AG04450 (cell line): ENCODE measurements at regions not wholly inside any gene's neighbourhood (a gene's known extent, or its start where the extent isn't known, plus 50 kb on each side); places are given as distances from the start of the nearest gene placed in this dataset.

ENCODE experiments used
- CTCF ChIA-PET: fragments of 300-600, 350-600 bp; formaldehyde crosslinking; extraction: SDS; loops from one replicate; lab custom pipeline; 2022; ENCODE audit warnings: antibody characterized with exemption, inconsistent platforms; lab: Charles Lee
- POLR2A ChIA-PET: fragments of 350-600 bp; formaldehyde crosslinking; extraction: SDS; loops from one replicate; lab custom pipeline; 2021; ENCODE audit warnings: antibody characterized with exemption, inconsistent platforms; lab: Yijun Ruan, JAX
- DNase-seq: peaks from one replicate; pipeline ENCODE4 v3.0.0-alpha.2; 2011; ENCODE audit warnings: low read depth, low spot score
- H3K27ac ChIP-seq: one replicate; pipeline ENCODE4 v1.5.1; 2012; ENCODE audit warnings: low read depth, low read length, control low read depth
- H3K27me3 ChIP-seq: one replicate; pipeline ENCODE4 v1.6.0; 2012; ENCODE audit warnings: low read length; ENCODE audit not compliant: control insufficient read depth, insufficient read depth
- H3K4me3 ChIP-seq: 2 replicates; pipeline ENCODE4 v1.5.1; 2011; ENCODE audit warnings: mild to moderate bottlenecking, low read depth, low read length, control low read depth
- H3K9me3 ChIP-seq: 2 replicates; pipeline ENCODE4 v1.5.1; 2012; ENCODE audit warnings: low read length; ENCODE audit not compliant: control insufficient read depth, insufficient read depth
- TF ChIP-seq, protein P1 (sequence below): IDR thresholded peaks from 2 replicates; pipeline ENCODE4 v1.5.1; 2011; ENCODE audit warnings: low read depth, low read length, control low read depth, inconsistent platforms

DNA sequence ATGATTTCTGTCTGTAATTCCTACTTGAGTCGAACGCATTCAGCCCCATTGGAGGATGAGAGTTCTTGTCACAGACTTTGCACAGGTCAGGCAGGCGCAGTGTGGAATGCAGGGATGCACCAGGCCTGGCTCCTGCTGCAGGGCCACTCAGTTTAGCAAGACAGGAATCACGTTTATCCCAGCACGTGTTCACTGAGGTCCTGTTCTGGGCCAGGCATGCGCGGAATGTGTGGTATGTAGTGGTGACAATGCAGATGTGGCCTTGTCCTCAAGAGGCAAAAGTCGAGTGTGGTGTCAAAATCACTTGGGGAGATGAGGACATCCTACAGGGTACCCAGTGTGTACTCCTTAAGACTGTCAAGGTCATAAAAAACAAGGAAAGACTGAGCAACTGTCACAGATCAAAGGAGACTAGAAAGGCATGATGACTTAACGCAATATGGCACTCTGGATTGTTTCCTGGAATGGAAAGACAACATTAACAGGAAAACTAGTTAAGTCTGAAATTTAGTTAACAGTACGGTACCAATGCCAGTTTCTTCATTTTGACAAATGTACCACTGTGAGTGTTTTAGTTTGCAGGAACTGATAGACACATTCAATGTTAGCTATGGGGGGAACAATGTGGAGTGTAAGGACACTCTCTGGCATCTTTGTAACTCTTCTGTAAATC is 121.5 kb upstream of the ADAMTS18 start:
- TF ChIP-seq, protein P1, sequence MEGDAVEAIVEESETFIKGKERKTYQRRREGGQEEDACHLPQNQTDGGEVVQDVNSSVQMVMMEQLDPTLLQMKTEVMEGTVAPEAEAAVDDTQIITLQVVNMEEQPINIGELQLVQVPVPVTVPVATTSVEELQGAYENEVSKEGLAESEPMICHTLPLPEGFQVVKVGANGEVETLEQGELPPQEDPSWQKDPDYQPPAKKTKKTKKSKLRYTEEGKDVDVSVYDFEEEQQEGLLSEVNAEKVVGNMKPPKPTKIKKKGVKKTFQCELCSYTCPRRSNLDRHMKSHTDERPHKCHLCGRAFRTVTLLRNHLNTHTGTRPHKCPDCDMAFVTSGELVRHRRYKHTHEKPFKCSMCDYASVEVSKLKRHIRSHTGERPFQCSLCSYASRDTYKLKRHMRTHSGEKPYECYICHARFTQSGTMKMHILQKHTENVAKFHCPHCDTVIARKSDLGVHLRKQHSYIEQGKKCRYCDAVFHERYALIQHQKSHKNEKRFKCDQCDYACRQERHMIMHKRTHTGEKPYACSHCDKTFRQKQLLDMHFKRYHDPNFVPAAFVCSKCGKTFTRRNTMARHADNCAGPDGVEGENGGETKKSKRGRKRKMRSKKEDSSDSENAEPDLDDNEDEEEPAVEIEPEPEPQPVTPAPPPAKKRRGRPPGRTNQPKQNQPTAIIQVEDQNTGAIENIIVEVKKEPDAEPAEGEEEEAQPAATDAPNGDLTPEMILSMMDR = no peak
- no peak overlapping the region for H3K4me3 ChIP-seq
- DNase-seq = no peak
- no peak overlapping the region for H3K27ac ChIP-seq
- ChIA-PET POLR2A (no interaction called here), CTCF (no interaction called here)
- peaks cover 3% of the 10 kb centered on the region for H3K27me3 ChIP-seq
- H3K9me3 ChIP-seq = no peaks in the 10 kb centered on the region

DNA sequence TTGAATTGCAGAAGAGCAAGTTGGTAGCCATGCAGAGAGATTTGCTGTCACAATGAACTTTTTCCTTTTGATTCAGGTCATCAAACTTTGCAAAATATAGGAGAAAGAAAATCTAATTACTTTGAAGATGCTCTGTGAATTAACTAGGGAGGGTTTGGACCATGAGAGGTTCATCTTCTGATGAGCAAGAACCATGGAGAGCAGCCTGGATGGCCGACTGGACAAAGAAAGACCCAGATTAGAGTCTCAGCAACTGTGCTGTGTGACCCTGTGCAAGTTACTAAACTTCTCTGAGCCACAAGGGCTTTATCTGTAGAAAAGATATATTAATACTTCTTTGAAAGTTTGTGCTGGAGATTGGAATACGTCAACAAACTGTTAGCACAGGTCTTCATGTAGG is 122.6 kb upstream of the ADAMTS18 start:
- no peak for DNase-seq
- no peak overlapping the region for H3K27ac ChIP-seq
- H3K9me3 ChIP-seq = no peaks in the 10 kb centered on the region
- TF ChIP-seq, protein P1 = no peak
- no peak overlapping the region for H3K4me3 ChIP-seq
- H3K27me3 ChIP-seq = peaks cover 3% of the 10 kb centered on the region
- ChIA-PET POLR2A (no interaction called here), CTCF (no interaction called here)

DNA sequence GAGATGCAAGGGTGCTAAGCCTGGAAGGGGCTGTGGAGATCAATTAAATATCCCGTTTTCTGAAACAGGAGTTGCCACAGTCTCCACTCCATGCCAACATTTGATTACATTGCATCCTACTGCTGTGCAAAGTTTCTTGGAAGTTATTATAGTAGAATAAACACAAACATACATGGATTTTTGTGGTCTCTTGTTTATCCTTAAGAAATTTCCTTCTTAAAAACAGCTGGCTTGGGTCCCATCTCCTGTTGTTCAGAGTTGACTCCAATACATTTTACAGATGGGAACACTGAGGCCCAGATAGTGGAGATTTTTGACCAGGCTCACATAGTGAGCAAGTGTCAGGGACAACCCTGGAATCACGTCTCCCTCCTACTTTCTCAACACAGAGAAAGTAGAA is 124.0 kb upstream of the ADAMTS18 start:
- Histone ChIP-seq H3K27ac (no peak overlapping the region), H3K27me3 (peaks cover 3% of the 10 kb centered on the region), H3K9me3 (no peaks in the 10 kb centered on the region), H3K4me3 (no peak overlapping the region)
- TF ChIP-seq, protein P1 = no peak
- ChIA-PET CTCF (no interaction called here), POLR2A (no interaction called here)
- DNase-seq = no peak

DNA sequence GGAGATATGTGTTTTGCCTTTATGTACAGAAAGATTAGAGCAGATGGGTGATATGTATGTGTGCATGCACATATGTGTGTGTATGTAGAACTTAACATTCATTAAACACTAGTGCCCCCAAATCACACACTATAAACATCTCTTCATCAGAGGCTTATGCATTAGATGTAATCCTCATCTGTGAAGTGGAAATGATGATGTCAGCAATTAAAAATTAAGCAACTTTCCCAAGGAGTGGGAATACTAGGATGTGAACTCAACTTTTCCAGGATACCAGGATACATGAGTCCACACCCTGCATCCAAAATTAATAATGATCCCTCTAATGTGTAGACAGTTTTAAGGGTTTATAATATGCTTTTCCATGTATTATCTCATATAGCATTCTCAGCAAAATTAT is 127.7 kb upstream of the ADAMTS18 start:
- CTCF ChIA-PET = no interaction called here

DNA sequence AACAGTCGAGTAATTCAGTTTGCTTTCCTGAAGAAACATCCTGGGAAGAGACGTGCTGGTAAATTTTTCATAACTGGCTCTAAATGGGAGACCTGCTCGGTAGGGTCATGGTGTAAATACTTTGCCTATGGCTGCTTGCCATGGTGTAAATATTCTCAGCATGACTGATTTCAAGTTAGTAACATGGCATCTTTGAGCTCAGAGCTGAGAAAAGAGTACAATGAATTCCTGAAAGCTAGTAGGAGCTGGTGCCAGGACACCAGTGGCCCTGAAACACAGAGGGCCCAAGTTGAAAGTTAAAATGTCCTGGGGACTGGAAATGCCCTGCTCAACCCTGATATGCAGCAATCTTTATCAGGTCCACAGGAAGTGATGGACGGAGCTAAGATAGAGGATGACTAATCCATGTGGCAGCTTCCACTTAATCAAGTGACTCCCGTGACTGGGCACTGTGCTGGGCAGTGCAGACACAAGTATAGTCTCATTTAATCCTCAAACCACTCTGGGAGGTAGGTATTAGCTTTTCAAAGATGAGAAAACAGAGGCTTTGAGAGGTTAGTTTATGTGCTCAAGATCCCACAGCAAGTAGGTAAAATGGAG is 130.1 kb upstream of the ADAMTS18 start:
- DNase-seq = no peak
- POLR2A ChIA-PET = no interaction called here
- Histone ChIP-seq H3K27ac (no peak overlapping the region), H3K27me3 (no peaks in the 10 kb centered on the region), H3K9me3 (no peaks in the 10 kb centered on the region), H3K4me3 (no peak overlapping the region)
- TF ChIP-seq, protein P1 = no peak
- CTCF ChIA-PET = interaction anchor here (1.0 to 1.3 kb wide), 2 partner anchors 19 to 328 kb away, joined by 3 read pairs; no protein-coding TSS in a partner anchor

More for the DNA sequence above, 127.7 kb upstream of the ADAMTS18 start:
- H3K4me3 ChIP-seq = no peak overlapping the region
- TF ChIP-seq, protein P1 = no peak
- H3K9me3 ChIP-seq = no peaks in the 10 kb centered on the region
- H3K27ac ChIP-seq = no peak overlapping the region
- no peaks in the 10 kb centered on the region for H3K27me3 ChIP-seq
- POLR2A ChIA-PET = no interaction called here
- no peak for DNase-seq
